Liver (tissue), 8 donors: ENCODE measurements at regions not wholly inside any gene's neighbourhood (a gene's known extent, or its start where the extent isn't known, plus 50 kb on each side); places are given as distances from the start of the nearest gene placed in this dataset.

Source experiments
- DNase-seq: peaks from one replicate; pipeline ENCODE4 v3.0.0-alpha.2; 2017; ENCODE audit warnings: low spot score
- H3K27ac ChIP-seq, 2 donors: one replicate each; pipeline ENCODE4 v1.7.0; 2013; ENCODE audit warnings: inconsistent platforms in 2 of 2, low read length in 2 of 2, control low read depth in 1 of 2, low read depth in 1 of 2, mild to moderate bottlenecking in 1 of 2
- H3K27me3 ChIP-seq, 4 donors: one replicate each; pipeline versions ENCODE4 v1.6.1 to v1.7.0; 2013; ENCODE audit warnings: low read length in 3 of 4, inconsistent platforms in 1 of 4, mild to moderate bottlenecking in 1 of 4, moderate library complexity in 1 of 4; ENCODE audit not compliant: control insufficient read depth in 4 of 4, insufficient read depth in 4 of 4
- H3K36me3 ChIP-seq, 4 donors: one replicate each; pipeline versions ENCODE4 v1.6.1 to v1.7.0; 2013; ENCODE audit warnings: low read length in 3 of 4, mild to moderate bottlenecking in 3 of 4, low read depth in 1 of 4, moderate library complexity in 1 of 4; ENCODE audit not compliant: control insufficient read depth in 4 of 4, insufficient read depth in 3 of 4
- H3K4me1 ChIP-seq, 4 donors: one replicate each; pipeline versions ENCODE4 v1.6.1 to v1.7.0; 2013; ENCODE audit warnings: low read length in 3 of 4, mild to moderate bottlenecking in 3 of 4, moderate library complexity in 1 of 4; ENCODE audit not compliant: control insufficient read depth in 4 of 4, insufficient read depth in 4 of 4
- H3K4me3 ChIP-seq, 3 donors: one replicate each; pipeline versions ENCODE4 v1.6.1 to v1.7.0; 2013; ENCODE audit warnings: low read length in 3 of 3, control low read depth in 1 of 3, low read depth in 1 of 3, mild to moderate bottlenecking in 1 of 3
- H3K9ac ChIP-seq, 2 donors: one replicate each; pipeline ENCODE4 v1.7.0; 2013; ENCODE audit warnings: low read length in 2 of 2, mild to moderate bottlenecking in 2 of 2, moderate library complexity in 2 of 2, control low read depth in 1 of 2, low read depth in 1 of 2
- H3K9me3 ChIP-seq, 4 donors: one replicate each; pipeline versions ENCODE4 v1.6.1 to v1.7.0; 2013; ENCODE audit warnings: low read length in 3 of 4; ENCODE audit not compliant: control insufficient read depth in 4 of 4
- FOXA1 ChIP-seq: IDR thresholded peaks from 2 replicates; pipeline ENCODE4 v1.6.1; 2016; ENCODE audit warnings: antibody characterized with exemption
- FOXA2 ChIP-seq: IDR thresholded peaks from 2 replicates; pipeline ENCODE4 v1.6.1; 2016; ENCODE audit warnings: antibody characterized with exemption
- HNF4A ChIP-seq, 2 donors: conservative IDR thresholded peaks; 2 replicates each; pipeline ENCODE4 v1.6.1; 2016; ENCODE audit warnings: antibody characterized with exemption in 2 of 2, mild to moderate bottlenecking in 2 of 2
- JUND ChIP-seq, 2 donors: IDR thresholded peaks; 2 replicates each; pipeline ENCODE4 v1.6.1; 2016; ENCODE audit warnings: antibody characterized with exemption in 2 of 2
- NR2F2 ChIP-seq: IDR thresholded peaks from 2 replicates; pipeline ENCODE4 v1.6.1; 2016; ENCODE audit warnings: antibody characterized with exemption
- RAD21 ChIP-seq, 2 donors: IDR thresholded peaks; 2 replicates each; pipeline ENCODE4 v1.6.1; 2016; ENCODE audit warnings: antibody characterized with exemption in 2 of 2, mild to moderate bottlenecking in 2 of 2
- RXRA ChIP-seq, 2 donors: IDR thresholded peaks; 2 replicates each; pipeline ENCODE4 v1.6.1; 2017 to 2018; ENCODE audit warnings: antibody characterized with exemption in 2 of 2, mild to moderate bottlenecking in 1 of 2
- YY1 ChIP-seq: IDR thresholded peaks from 2 replicates; pipeline ENCODE4 v1.6.1; 2016; ENCODE audit warnings: antibody characterized with exemption, mild to moderate bottlenecking
- WGBS: extraction: QIAGEN DNeasy Blood & Tissue Kit; methylation state at CpG from one replicate; pipeline ENCODE4 v1.1.7; 2013; 5-methylcytosine and 5-hydroxymethylcytosine counted together
- TF ChIP-seq, protein P1 (sequence below): fragments of 150-350 bp; IDR thresholded peaks from 2 replicates; pipeline ENCODE4 v1.5.1; 2017; ENCODE audit warnings: improper control_type of control experiment, low read depth, low read length; ENCODE audit not compliant: missing input control
- TF ChIP-seq, protein P2 (sequence below): IDR thresholded peaks from 2 replicates; pipeline ENCODE4 v1.6.1; 2016; ENCODE audit warnings: antibody characterized with exemption, mild to moderate bottlenecking
- TF ChIP-seq, protein P3 (sequence below): IDR thresholded peaks from 2 replicates; pipeline ENCODE4 v1.6.1; 2016; ENCODE audit warnings: antibody characterized with exemption
- TF ChIP-seq, protein P4 (sequence below): IDR thresholded peaks from 2 replicates; pipeline ENCODE4 v1.6.1; 2016; ENCODE audit warnings: antibody characterized with exemption
- donor health status: healthy.
- donor health status: healthy.
- donor health status: healthy.
- donor health status: healthy.
- donor health status: healthy.

DNA sequence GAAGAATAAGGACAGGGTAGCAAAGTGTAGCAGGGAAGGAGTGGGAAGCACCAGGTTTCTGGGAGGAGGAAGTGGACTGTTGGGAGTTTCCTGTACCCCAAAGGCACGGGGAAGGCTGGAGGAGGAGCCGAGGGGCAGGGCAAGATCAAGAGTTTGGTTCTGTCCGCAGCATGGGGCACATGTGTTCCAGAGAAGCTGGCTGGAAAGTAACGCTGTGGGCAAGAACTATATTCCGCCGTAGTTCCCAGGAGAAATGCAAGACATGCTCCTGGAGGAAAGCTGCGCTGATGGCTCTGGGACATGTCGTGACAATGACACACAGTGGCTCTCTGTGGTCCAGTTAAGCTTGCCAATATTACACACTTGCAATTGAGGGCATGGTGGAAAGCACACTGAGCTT lies 51.7 kb upstream of the KPNA3 start:
- Histone ChIP-seq H3K4me1 (peaks cover 0 to 4% (median 0%) of the 10 kb centered on the region in 4 donors), H3K27me3 (no peaks in the 10 kb centered on the region), H3K9ac (no peak overlapping the region), H3K36me3 (no peaks in the 10 kb centered on the region), H3K9me3 (no peaks in the 10 kb centered on the region), H3K27ac (no peak overlapping the region), H3K4me3 (no peak overlapping the region)
- no peak for TF ChIP-seq RAD21 (IDR thresholded peaks at IDR 0.05)
- no peak for TF ChIP-seq NR2F2
- TF ChIP-seq YY1, result no peak
- no peak for TF ChIP-seq FOXA1
- no peak for TF ChIP-seq RXRA (IDR thresholded peaks at IDR 0.05)
- TF ChIP-seq, protein P1, sequence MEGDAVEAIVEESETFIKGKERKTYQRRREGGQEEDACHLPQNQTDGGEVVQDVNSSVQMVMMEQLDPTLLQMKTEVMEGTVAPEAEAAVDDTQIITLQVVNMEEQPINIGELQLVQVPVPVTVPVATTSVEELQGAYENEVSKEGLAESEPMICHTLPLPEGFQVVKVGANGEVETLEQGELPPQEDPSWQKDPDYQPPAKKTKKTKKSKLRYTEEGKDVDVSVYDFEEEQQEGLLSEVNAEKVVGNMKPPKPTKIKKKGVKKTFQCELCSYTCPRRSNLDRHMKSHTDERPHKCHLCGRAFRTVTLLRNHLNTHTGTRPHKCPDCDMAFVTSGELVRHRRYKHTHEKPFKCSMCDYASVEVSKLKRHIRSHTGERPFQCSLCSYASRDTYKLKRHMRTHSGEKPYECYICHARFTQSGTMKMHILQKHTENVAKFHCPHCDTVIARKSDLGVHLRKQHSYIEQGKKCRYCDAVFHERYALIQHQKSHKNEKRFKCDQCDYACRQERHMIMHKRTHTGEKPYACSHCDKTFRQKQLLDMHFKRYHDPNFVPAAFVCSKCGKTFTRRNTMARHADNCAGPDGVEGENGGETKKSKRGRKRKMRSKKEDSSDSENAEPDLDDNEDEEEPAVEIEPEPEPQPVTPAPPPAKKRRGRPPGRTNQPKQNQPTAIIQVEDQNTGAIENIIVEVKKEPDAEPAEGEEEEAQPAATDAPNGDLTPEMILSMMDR, result no peak
- TF ChIP-seq HNF4A (conservative IDR thresholded peaks at IDR 0.05), result no peak
- TF ChIP-seq, protein P2, sequence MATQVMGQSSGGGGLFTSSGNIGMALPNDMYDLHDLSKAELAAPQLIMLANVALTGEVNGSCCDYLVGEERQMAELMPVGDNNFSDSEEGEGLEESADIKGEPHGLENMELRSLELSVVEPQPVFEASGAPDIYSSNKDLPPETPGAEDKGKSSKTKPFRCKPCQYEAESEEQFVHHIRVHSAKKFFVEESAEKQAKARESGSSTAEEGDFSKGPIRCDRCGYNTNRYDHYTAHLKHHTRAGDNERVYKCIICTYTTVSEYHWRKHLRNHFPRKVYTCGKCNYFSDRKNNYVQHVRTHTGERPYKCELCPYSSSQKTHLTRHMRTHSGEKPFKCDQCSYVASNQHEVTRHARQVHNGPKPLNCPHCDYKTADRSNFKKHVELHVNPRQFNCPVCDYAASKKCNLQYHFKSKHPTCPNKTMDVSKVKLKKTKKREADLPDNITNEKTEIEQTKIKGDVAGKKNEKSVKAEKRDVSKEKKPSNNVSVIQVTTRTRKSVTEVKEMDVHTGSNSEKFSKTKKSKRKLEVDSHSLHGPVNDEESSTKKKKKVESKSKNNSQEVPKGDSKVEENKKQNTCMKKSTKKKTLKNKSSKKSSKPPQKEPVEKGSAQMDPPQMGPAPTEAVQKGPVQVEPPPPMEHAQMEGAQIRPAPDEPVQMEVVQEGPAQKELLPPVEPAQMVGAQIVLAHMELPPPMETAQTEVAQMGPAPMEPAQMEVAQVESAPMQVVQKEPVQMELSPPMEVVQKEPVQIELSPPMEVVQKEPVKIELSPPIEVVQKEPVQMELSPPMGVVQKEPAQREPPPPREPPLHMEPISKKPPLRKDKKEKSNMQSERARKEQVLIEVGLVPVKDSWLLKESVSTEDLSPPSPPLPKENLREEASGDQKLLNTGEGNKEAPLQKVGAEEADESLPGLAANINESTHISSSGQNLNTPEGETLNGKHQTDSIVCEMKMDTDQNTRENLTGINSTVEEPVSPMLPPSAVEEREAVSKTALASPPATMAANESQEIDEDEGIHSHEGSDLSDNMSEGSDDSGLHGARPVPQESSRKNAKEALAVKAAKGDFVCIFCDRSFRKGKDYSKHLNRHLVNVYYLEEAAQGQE, result no peak
- no peak for TF ChIP-seq FOXA2
- TF ChIP-seq, protein P3, sequence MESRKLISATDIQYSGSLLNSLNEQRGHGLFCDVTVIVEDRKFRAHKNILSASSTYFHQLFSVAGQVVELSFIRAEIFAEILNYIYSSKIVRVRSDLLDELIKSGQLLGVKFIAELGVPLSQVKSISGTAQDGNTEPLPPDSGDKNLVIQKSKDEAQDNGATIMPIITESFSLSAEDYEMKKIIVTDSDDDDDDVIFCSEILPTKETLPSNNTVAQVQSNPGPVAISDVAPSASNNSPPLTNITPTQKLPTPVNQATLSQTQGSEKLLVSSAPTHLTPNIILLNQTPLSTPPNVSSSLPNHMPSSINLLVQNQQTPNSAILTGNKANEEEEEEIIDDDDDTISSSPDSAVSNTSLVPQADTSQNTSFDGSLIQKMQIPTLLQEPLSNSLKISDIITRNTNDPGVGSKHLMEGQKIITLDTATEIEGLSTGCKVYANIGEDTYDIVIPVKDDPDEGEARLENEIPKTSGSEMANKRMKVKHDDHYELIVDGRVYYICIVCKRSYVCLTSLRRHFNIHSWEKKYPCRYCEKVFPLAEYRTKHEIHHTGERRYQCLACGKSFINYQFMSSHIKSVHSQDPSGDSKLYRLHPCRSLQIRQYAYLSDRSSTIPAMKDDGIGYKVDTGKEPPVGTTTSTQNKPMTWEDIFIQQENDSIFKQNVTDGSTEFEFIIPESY, result no peak
- TF ChIP-seq, protein P4, sequence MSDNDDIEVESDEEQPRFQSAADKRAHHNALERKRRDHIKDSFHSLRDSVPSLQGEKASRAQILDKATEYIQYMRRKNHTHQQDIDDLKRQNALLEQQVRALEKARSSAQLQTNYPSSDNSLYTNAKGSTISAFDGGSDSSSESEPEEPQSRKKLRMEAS, result no peak
- no peak for TF ChIP-seq JUND (IDR thresholded peaks at IDR 0.05)
- 74% methylated on average over 8 of the region's 8 CpGs for WGBS
- no peak for DNase-seq
